ENCODE measurements at regions not wholly inside any gene's neighbourhood (a gene's known extent, or its start where the extent isn't known, plus 50 kb on each side); places are given as distances from the start of the nearest gene placed in this dataset.
"Not testable (repeated sequence)": the region's sequence is repeated elsewhere in the genome, so short reads cannot be mapped to it uniquely, and the experiment has no call there.

GRCh38 chr10:8338177-8338766, 283.8 kb downstream of the GATA3 start:
- H3K27me3 ChIP-seq (replicated peaks; ENCODE audit: insufficient read depth) = peaks cover 7% of the 10 kb centered on the region
- no peaks in the 10 kb centered on the region for H3K36me3 ChIP-seq
- 91% methylated on average over 4 of the region's 4 CpGs for WGBS
- H3K4me1 ChIP-seq (replicated peaks) = no peaks in the 10 kb centered on the region
- no peak overlapping the region for H3K27ac ChIP-seq
- intact Hi-C loops (cut with DNase I) = no loop called here
- no peak for DNase-seq (ENCODE audit: low spot score)
- H3K9me3 ChIP-seq = no peaks in the 10 kb centered on the region
- TF ChIP-seq POLR2A (IDR thresholded peaks at IDR 0.05) (no peak), CTCF (IDR thresholded peaks at IDR 0.05) (no peak), POLR2AphosphoS5 (IDR thresholded peaks at IDR 0.05) (no peak)
- H3K4me3 ChIP-seq = no peak overlapping the region

- DNase-seq (ENCODE audit: low spot score) = no peak
- Histone ChIP-seq H3K27ac (no peak overlapping the region), H3K9me3 (no peaks in the 10 kb centered on the region), H3K27me3 (replicated peaks; ENCODE audit: insufficient read depth) (no peaks in the 10 kb centered on the region), H3K4me3 (no peak overlapping the region), H3K36me3 (no peaks in the 10 kb centered on the region), H3K4me1 (replicated peaks) (no peaks in the 10 kb centered on the region)
- 86% methylated on average over 1 of the region's 1 CpG for WGBS
- intact Hi-C loops (cut with DNase I) = no loop called here
- no peak for TF ChIP-seq CTCF (IDR thresholded peaks at IDR 0.05)
- TF ChIP-seq POLR2A (IDR thresholded peaks at IDR 0.05) = no peak
- no peak for TF ChIP-seq POLR2AphosphoS5 (IDR thresholded peaks at IDR 0.05)
Measured at GRCh38 chr10:8344756-8345155, 290.3 kb downstream of the GATA3 start.

- no peak overlapping the region for H3K4me3 ChIP-seq
- TF ChIP-seq CTCF (IDR thresholded peaks at IDR 0.05) = no peak
- TF ChIP-seq POLR2AphosphoS5 (IDR thresholded peaks at IDR 0.05) = no peak
- TF ChIP-seq POLR2A (IDR thresholded peaks at IDR 0.05) = no peak
- WGBS = 73% methylated on average over 1 of the region's 1 CpG
- no peaks in the 10 kb centered on the region for H3K36me3 ChIP-seq
- no peaks in the 10 kb centered on the region for H3K4me1 ChIP-seq (replicated peaks)
- intact Hi-C loops (cut with DNase I) = no loop called here
- H3K27ac ChIP-seq = no peak overlapping the region
- H3K9me3 ChIP-seq = no peaks in the 10 kb centered on the region
- H3K27me3 ChIP-seq (replicated peaks; ENCODE audit: insufficient read depth) = no peaks in the 10 kb centered on the region
- DNase-seq (ENCODE audit: low spot score) = no peak
Measured at GRCh38 chr10:8346861-8347260, 292.4 kb downstream of the GATA3 start.

GRCh38 chr10:8347614-8348013, 293.1 kb downstream of the GATA3 start:
- H3K4me1 ChIP-seq (replicated peaks); H3K36me3 ChIP-seq; H3K27me3 ChIP-seq (replicated peaks; ENCODE audit: insufficient read depth); H3K27ac ChIP-seq; intact Hi-C loops (cut with DNase I); DNase-seq (ENCODE audit: low spot score); H3K9me3 ChIP-seq; H3K4me3 ChIP-seq: not testable (repeated sequence)
- 95% methylated on average over 4 of the region's 4 CpGs for WGBS

GRCh38 chr10:8349610-8350249, 295.2 kb downstream of the GATA3 start:
- intact Hi-C loops (cut with DNase I) = no loop called here
- WGBS = 25% methylated on average over 10 of the region's 10 CpGs
- H3K27ac ChIP-seq = no peak overlapping the region
- no peak for DNase-seq (ENCODE audit: low spot score)
- no peaks in the 10 kb centered on the region for H3K9me3 ChIP-seq
- no peak overlapping the region for H3K4me3 ChIP-seq
- no peak for TF ChIP-seq CTCF (IDR thresholded peaks at IDR 0.05)
- no peak for TF ChIP-seq POLR2A (IDR thresholded peaks at IDR 0.05)
- no peaks in the 10 kb centered on the region for H3K4me1 ChIP-seq (replicated peaks)
- H3K27me3 ChIP-seq (replicated peaks; ENCODE audit: insufficient read depth) = no peaks in the 10 kb centered on the region
- H3K36me3 ChIP-seq = no peaks in the 10 kb centered on the region
